ENCODE measurements at regions not wholly inside any gene's neighbourhood (a gene's known extent, or its start where the extent isn't known, plus 50 kb on each side); places are given as distances from the start of the nearest gene placed in this dataset.

DNA sequence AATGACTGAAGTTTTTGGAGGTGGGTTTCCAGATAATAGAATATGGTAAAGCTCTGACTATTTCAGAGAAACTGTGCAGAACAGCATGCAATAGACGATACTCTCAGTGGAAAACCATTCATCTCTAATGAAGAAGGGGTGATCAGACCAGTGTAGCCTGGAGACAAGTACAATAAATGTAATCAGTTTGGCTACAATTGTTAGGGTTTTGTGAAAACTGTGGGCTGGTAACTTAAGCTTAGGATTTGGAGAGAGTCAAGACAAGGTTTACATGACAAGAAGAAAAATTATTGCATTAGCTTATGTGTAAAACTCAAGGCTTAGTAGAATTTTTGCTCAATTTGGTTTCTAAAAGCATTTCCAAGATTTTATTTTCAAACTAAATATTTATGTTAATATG is 241.5 kb upstream of the ANKRD50 start:
- Histone ChIP-seq H3K79me2 (ENCODE audit: control insufficient read depth, low read length) (no peaks in the 10 kb centered on the region), H3K27ac (ENCODE audit: low read depth, low read length) (no peak overlapping the region), H3K4me3 (ENCODE audit: low read length) (no peak overlapping the region), H3K9me3 (ENCODE audit: control insufficient read depth, insufficient read depth, low read length) (no peaks in the 10 kb centered on the region), H3K9me2 (replicated peaks; ENCODE audit: control insufficient read depth, low read length) (no peaks in the 10 kb centered on the region), H3K36me3 (ENCODE audit: control insufficient read depth, low read length) (no peaks in the 10 kb centered on the region), H3K4me2 (ENCODE audit: low read length) (no peak overlapping the region), H4K20me1 (ENCODE audit: control insufficient read depth, insufficient read depth, low read depth, low read length) (no peaks in the 10 kb centered on the region), H3K27me3 (ENCODE audit: control insufficient read depth, low read length) (no peaks in the 10 kb centered on the region), H3K4me1 (ENCODE audit: control insufficient read depth, low read length) (no peaks in the 10 kb centered on the region), H3F3A (ENCODE audit: control insufficient read depth, insufficient read depth) (no peaks in the 10 kb centered on the region)
- no peak for TF ChIP-seq EZH2phosphoT487 (IDR thresholded peaks at IDR 0.05; ENCODE audit: borderline replicate concordance, low read length)
- TF ChIP-seq, protein P1, sequence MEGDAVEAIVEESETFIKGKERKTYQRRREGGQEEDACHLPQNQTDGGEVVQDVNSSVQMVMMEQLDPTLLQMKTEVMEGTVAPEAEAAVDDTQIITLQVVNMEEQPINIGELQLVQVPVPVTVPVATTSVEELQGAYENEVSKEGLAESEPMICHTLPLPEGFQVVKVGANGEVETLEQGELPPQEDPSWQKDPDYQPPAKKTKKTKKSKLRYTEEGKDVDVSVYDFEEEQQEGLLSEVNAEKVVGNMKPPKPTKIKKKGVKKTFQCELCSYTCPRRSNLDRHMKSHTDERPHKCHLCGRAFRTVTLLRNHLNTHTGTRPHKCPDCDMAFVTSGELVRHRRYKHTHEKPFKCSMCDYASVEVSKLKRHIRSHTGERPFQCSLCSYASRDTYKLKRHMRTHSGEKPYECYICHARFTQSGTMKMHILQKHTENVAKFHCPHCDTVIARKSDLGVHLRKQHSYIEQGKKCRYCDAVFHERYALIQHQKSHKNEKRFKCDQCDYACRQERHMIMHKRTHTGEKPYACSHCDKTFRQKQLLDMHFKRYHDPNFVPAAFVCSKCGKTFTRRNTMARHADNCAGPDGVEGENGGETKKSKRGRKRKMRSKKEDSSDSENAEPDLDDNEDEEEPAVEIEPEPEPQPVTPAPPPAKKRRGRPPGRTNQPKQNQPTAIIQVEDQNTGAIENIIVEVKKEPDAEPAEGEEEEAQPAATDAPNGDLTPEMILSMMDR (IDR thresholded peaks at IDR 0.05; ENCODE audit: low read depth, low read length, poor library complexity, severe bottlenecking) = no peak

DNA sequence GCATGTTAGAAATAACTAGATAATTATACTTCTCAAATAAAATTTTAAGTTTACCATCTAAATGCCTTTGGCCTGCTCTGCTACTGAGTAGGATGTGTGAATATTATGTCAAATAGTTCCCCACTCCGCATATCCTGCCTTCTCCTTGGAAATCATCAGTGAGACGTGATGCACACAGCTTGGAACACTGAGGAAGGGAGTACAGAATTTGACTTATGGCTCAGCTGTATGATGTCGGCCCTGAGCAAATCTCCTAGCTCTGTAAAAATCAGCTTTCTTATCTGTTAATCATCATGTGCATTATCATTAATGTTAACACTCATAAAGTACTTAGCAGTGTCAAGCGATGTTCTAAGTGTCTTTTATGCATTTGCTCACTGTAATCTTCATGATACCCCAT is 241.0 kb upstream of the ANKRD50 start:
- no peaks in the 10 kb centered on the region for H3K36me3 ChIP-seq (ENCODE audit: control insufficient read depth, low read length)

DNA sequence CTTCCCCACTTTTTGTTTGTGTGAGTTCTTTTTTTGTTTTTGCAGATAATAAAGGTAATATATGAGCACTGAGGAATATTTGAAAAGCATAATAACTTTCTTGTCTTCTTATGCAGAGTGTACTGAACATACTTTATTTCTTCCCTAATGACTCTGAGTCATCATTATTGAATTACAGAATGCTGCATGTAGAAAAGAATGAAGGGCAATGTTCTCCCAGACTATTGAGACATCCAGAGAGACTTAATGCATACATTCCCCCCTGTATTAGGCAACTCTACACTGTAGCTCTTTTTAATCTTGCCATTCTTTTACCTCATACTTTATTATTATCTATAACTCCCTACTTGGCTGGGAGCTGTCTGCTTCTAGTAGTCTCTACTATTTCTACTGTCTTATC is 240.5 kb upstream of the ANKRD50 start:
- Histone ChIP-seq H3K27me3 (ENCODE audit: control insufficient read depth, low read length) (no peaks in the 10 kb centered on the region), H3K4me2 (ENCODE audit: low read length) (no peak overlapping the region), H3F3A (ENCODE audit: control insufficient read depth, insufficient read depth) (no peaks in the 10 kb centered on the region), H3K79me2 (ENCODE audit: control insufficient read depth, low read length) (no peaks in the 10 kb centered on the region), H3K9me2 (replicated peaks; ENCODE audit: control insufficient read depth, low read length) (no peaks in the 10 kb centered on the region), H3K4me1 (ENCODE audit: control insufficient read depth, low read length) (no peaks in the 10 kb centered on the region), H3K9me3 (ENCODE audit: control insufficient read depth, insufficient read depth, low read length) (no peaks in the 10 kb centered on the region), H3K4me3 (ENCODE audit: low read length) (no peak overlapping the region), H3K36me3 (ENCODE audit: control insufficient read depth, low read length) (no peaks in the 10 kb centered on the region), H4K20me1 (ENCODE audit: control insufficient read depth, insufficient read depth, low read depth, low read length) (no peaks in the 10 kb centered on the region), H3K27ac (ENCODE audit: low read depth, low read length) (no peak overlapping the region)
- TF ChIP-seq, protein P1 (IDR thresholded peaks at IDR 0.05; ENCODE audit: low read depth, low read length, poor library complexity, severe bottlenecking) = no peak
- no peak for TF ChIP-seq EZH2phosphoT487 (IDR thresholded peaks at IDR 0.05; ENCODE audit: borderline replicate concordance, low read length)

More for the DNA sequence above, 241.0 kb upstream of the ANKRD50 start:
- Histone ChIP-seq H3F3A (ENCODE audit: control insufficient read depth, insufficient read depth) (no peaks in the 10 kb centered on the region), H3K4me1 (ENCODE audit: control insufficient read depth, low read length) (no peaks in the 10 kb centered on the region), H3K27me3 (ENCODE audit: control insufficient read depth, low read length) (no peaks in the 10 kb centered on the region), H3K79me2 (ENCODE audit: control insufficient read depth, low read length) (no peaks in the 10 kb centered on the region), H3K9me2 (replicated peaks; ENCODE audit: control insufficient read depth, low read length) (no peaks in the 10 kb centered on the region), H3K4me3 (ENCODE audit: low read length) (no peak overlapping the region), H3K4me2 (ENCODE audit: low read length) (no peak overlapping the region), H3K9me3 (ENCODE audit: control insufficient read depth, insufficient read depth, low read length) (no peaks in the 10 kb centered on the region), H3K27ac (ENCODE audit: low read depth, low read length) (no peak overlapping the region), H4K20me1 (ENCODE audit: control insufficient read depth, insufficient read depth, low read depth, low read length) (no peaks in the 10 kb centered on the region)
- no peak for TF ChIP-seq EZH2phosphoT487 (IDR thresholded peaks at IDR 0.05; ENCODE audit: borderline replicate concordance, low read length)
- TF ChIP-seq, protein P1 (IDR thresholded peaks at IDR 0.05; ENCODE audit: low read depth, low read length, poor library complexity, severe bottlenecking) = no peak

DNA sequence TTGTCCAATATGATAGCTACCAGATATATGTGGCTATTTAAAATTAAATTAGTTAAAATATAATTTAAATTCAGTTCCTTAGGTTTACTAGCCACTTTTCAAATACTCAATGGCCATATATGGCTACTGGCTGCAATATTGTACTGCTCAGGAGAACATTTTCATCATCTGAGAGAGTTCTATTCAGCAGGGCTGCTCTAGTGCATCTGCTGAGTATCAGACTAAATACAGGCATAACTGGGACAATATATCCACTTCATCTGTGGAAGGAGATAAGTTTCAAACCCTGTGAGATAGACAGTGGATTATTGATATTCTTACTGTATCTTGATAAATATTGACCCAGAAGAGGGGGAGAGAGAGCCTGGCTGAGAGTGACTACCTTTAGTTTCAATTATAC is 240.1 kb upstream of the ANKRD50 start:
- no peaks in the 10 kb centered on the region for H3K79me2 ChIP-seq (ENCODE audit: control insufficient read depth, low read length)
- H3K9me2 ChIP-seq (replicated peaks; ENCODE audit: control insufficient read depth, low read length) = no peaks in the 10 kb centered on the region
- H3K9me3 ChIP-seq (ENCODE audit: control insufficient read depth, insufficient read depth, low read length) = no peaks in the 10 kb centered on the region
- no peak overlapping the region for H3K27ac ChIP-seq (ENCODE audit: low read depth, low read length)
- no peak overlapping the region for H3K4me3 ChIP-seq (ENCODE audit: low read length)
- H3K4me1 ChIP-seq (ENCODE audit: control insufficient read depth, low read length) = no peaks in the 10 kb centered on the region
- H3K4me2 ChIP-seq (ENCODE audit: low read length) = no peak overlapping the region
- no peaks in the 10 kb centered on the region for H4K20me1 ChIP-seq (ENCODE audit: control insufficient read depth, insufficient read depth, low read depth, low read length)
- no peak for TF ChIP-seq EZH2phosphoT487 (IDR thresholded peaks at IDR 0.05; ENCODE audit: borderline replicate concordance, low read length)
- TF ChIP-seq, protein P1 (IDR thresholded peaks at IDR 0.05; ENCODE audit: low read depth, low read length, poor library complexity, severe bottlenecking) = no peak
- no peaks in the 10 kb centered on the region for H3K36me3 ChIP-seq (ENCODE audit: control insufficient read depth, low read length)
- no peaks in the 10 kb centered on the region for H3K27me3 ChIP-seq (ENCODE audit: control insufficient read depth, low read length)
- no peaks in the 10 kb centered on the region for H3F3A ChIP-seq (ENCODE audit: control insufficient read depth, insufficient read depth)

All from DOHH2 (cell line).